Neural crest cell (in vitro differentiated cells): ENCODE measurements at regions not wholly inside any gene's neighbourhood (a gene's known extent, or its start where the extent isn't known, plus 50 kb on each side); places are given as distances from the start of the nearest gene placed in this dataset.

ENCODE experiments used
- DNase-seq: peaks from one replicate; pipeline ENCODE4 v3.0.0; 2021; ENCODE audit warnings: low read depth, mixed read lengths, low spot score
- H3K27ac Mint-ChIP-seq: one replicate; pipeline ENCODE4 v1.8.0; 2021; ENCODE audit warnings: mild to moderate bottlenecking, mixed read lengths; ENCODE audit not compliant: unreplicated experiment
- H3K27me3 Mint-ChIP-seq: 2 replicates; pipeline ENCODE4 v1.8.0; 2021; ENCODE audit warnings: low read depth, mild to moderate bottlenecking, mixed read lengths
- H3K36me3 Mint-ChIP-seq: 2 replicates; pipeline ENCODE4 v1.8.0; 2021; ENCODE audit warnings: low read depth, mild to moderate bottlenecking, mixed read lengths
- H3K4me1 Mint-ChIP-seq: 2 replicates; pipeline ENCODE4 v1.8.0; 2021; ENCODE audit warnings: mixed read lengths
- H3K4me3 Mint-ChIP-seq: one replicate; pipeline ENCODE4 v1.8.0; 2021; ENCODE audit warnings: mild to moderate bottlenecking, mixed read lengths
- H3K9me3 Mint-ChIP-seq: 2 replicates; pipeline ENCODE4 v1.8.0; 2021; ENCODE audit warnings: mixed read lengths
- CTCF ChIP-seq: fragments of 200-600 bp; sonication (generic); conservative IDR thresholded peaks from 2 replicates; pipeline ENCODE4 v1.5.0; 2021; ENCODE audit warnings: antibody characterized with exemption, mild to moderate bottlenecking

- peaks cover 9% of the 10 kb centered on the region for H3K9me3 Mint-ChIP-seq
- peaks cover 4% of the 10 kb centered on the region for H3K36me3 Mint-ChIP-seq
- no peaks in the 10 kb centered on the region for H3K27me3 Mint-ChIP-seq
- H3K4me3 Mint-ChIP-seq: no peak overlapping the region
- H3K4me1 Mint-ChIP-seq: peaks cover 11% of the 10 kb centered on the region
- DNase-seq: no peak
- no peak overlapping the region for H3K27ac Mint-ChIP-seq
- no peak for TF ChIP-seq CTCF
These were observed 315.3 kb downstream of the PTTG2 start for GRCh38 chr4:38275331-38276100.

- no peak for DNase-seq
- Mint-ChIP-seq H3K27me3 (peaks cover 2% of the 10 kb centered on the region), H3K36me3 (peaks cover 4% of the 10 kb centered on the region), H3K9me3 (peaks cover 9% of the 10 kb centered on the region), H3K4me3 (no peak overlapping the region), H3K4me1 (peaks cover 23% of the 10 kb centered on the region), H3K27ac (no peak overlapping the region)
- TF ChIP-seq CTCF: no peak
These were observed 318.1 kb downstream of the PTTG2 start for GRCh38 chr4:38278255-38278654.

GRCh38 chr4:38279077-38279476 lies 318.9 kb downstream of the PTTG2 start:
- Mint-ChIP-seq H3K27me3 (peaks cover 2% of the 10 kb centered on the region), H3K4me3 (no peak overlapping the region), H3K9me3 (peaks cover 9% of the 10 kb centered on the region)

GRCh38 chr4:38279650-38280322 lies 319.6 kb downstream of the PTTG2 start:
- Mint-ChIP-seq H3K27me3 (peaks cover 2% of the 10 kb centered on the region), H3K9me3 (peaks cover 9% of the 10 kb centered on the region), H3K4me3 (no peak overlapping the region), H3K36me3 (peaks cover 4% of the 10 kb centered on the region), H3K27ac (no peak overlapping the region), H3K4me1 (peaks cover 28% of the 10 kb centered on the region)
- no peak for DNase-seq
- TF ChIP-seq CTCF: no peak

More at GRCh38 chr4:38279077-38279476, 318.9 kb downstream of the PTTG2 start:
- no peak for DNase-seq
- Mint-ChIP-seq H3K36me3 (peaks cover 4% of the 10 kb centered on the region), H3K4me1 (peaks cover 25% of the 10 kb centered on the region), H3K27ac (no peak overlapping the region)
- TF ChIP-seq CTCF: no peak

GRCh38 chr4:38280323-38280706 lies 320.1 kb downstream of the PTTG2 start:
- no peak for DNase-seq
- peaks cover 31% of the 10 kb centered on the region for H3K4me1 Mint-ChIP-seq
- H3K27ac Mint-ChIP-seq: no peak overlapping the region
- H3K9me3 Mint-ChIP-seq: peaks cover 9% of the 10 kb centered on the region
- peaks cover 2% of the 10 kb centered on the region for H3K27me3 Mint-ChIP-seq
- TF ChIP-seq CTCF: no peak
- peaks cover 4% of the 10 kb centered on the region for H3K36me3 Mint-ChIP-seq
- H3K4me3 Mint-ChIP-seq: no peak overlapping the region
